Stomach (tissue), 8 donors: ENCODE measurements at regions not wholly inside any gene's neighbourhood (a gene's known extent, or its start where the extent isn't known, plus 50 kb on each side); places are given as distances from the start of the nearest gene placed in this dataset.

Experiments
- DNase-seq, 2 donors: peaks; one replicate each; pipeline versions ENCODE4 v3.0.0 to v3.0.0-alpha.2; 2013 to 2019
- H3K27ac ChIP-seq, 5 donors: fragments of 200-600 bp in 4 of 5; sonication (generic) in 4 of 5; one replicate each; pipeline ENCODE4 v1.5.1; 2013 to 2019; ENCODE audit warnings: mild to moderate bottlenecking in 1 of 5, moderate library complexity in 1 of 5
- H3K27me3 ChIP-seq, 3 donors: fragments of 200-600 bp; sonication (generic); one replicate each; pipeline ENCODE4 v1.5.1; 2017 to 2019; ENCODE audit warnings: mixed run types in 1 of 3
- H3K36me3 ChIP-seq, 4 donors: fragments of 200-600 bp; sonication (generic); 1 replicate in 3 of 4; 2 replicates in 1 of 4; pipeline ENCODE4 v1.5.1; 2016 to 2019
- H3K4me1 ChIP-seq, 4 donors: fragments of 200-600 bp; sonication (generic); one replicate each; pipeline ENCODE4 v1.5.1; 2016 to 2019
- H3K4me3 ChIP-seq, 4 donors: fragments of 200-600 bp; sonication (generic) in 3 of 4; one replicate each; pipeline ENCODE4 v1.5.1; 2016 to 2019; ENCODE audit warnings: mild to moderate bottlenecking in 1 of 4
- H3K9me3 ChIP-seq, 4 donors: fragments of 200-600 bp; sonication (generic); one replicate each; pipeline ENCODE4 v1.5.1; 2016 to 2019
- CTCF ChIP-seq, 7 experiments: fragments of 450-650 bp in 4 of 7; fragments of 200-600 bp in 3 of 7; sonication (generic) in 3 of 7; IDR thresholded peaks; one replicate each; pipeline ENCODE4 v1.5.1; 2016 to 2019; ENCODE audit warnings: antibody characterized with exemption in 7 of 7, control low read depth in 2 of 7, mild to moderate bottlenecking in 1 of 7
- EP300 ChIP-seq: sonication (generic); formaldehyde crosslinking; IDR thresholded peaks from one replicate; pipeline ENCODE4 v1.6.1; 2017; ENCODE audit warnings: antibody characterized with exemption
- POLR2A ChIP-seq, 4 donors: fragments of 450-650 bp; IDR thresholded peaks; one replicate each; pipeline ENCODE4 v1.6.1; 2016; ENCODE audit warnings: antibody characterized with exemption in 4 of 4, control low read depth in 2 of 4, mild to moderate bottlenecking in 1 of 4, moderate library complexity in 1 of 4
- POLR2AphosphoS5 ChIP-seq, 3 donors: sonication (generic); formaldehyde crosslinking; IDR thresholded peaks; one replicate each; pipeline ENCODE4 v1.6.1; 2016; ENCODE audit warnings: antibody characterized with exemption in 3 of 3
- WGBS, 5 donors: extraction: QIAGEN DNeasy Blood & Tissue Kit in 3 of 5; methylation state at CpG; one replicate each; pipeline versions ENCODE4 v1.1.5 to v1.1.7; 2013 to 2018; 5-methylcytosine and 5-hydroxymethylcytosine counted together
- intact Hi-C: fragments of 100-400 bp; cut with DNase I; formaldehyde crosslinking; loops from one replicate; pipeline ENCODE4 v1.15.1; 2023; ENCODE audit warnings: low total_unique reads
- donor health status: healthy with polysubstance abuse.
- donor health status: Bipolar disorder and iron deficiency.
- donor health status: healthy.

- H3K4me3 ChIP-seq: no peak overlapping the region
- WGBS, 5 donors: 67 to 75% (median 75%) methylated on average over 7 of the region's 7 CpGs
- no peaks in the 10 kb centered on the region for H3K9me3 ChIP-seq
- peaks cover 0 to 23% (median 20%) of the 10 kb centered on the region in 3 donors for H3K27me3 ChIP-seq
- H3K36me3 ChIP-seq: no peaks in the 10 kb centered on the region
- peaks cover 10 to 57% (median 35%) of the 10 kb centered on the region in 4 donors for H3K4me1 ChIP-seq
- no peak for TF ChIP-seq POLR2AphosphoS5 (IDR thresholded peaks at IDR 0.05)
- no peak for TF ChIP-seq EP300
- no peak for TF ChIP-seq CTCF (IDR thresholded peaks at IDR 0.05)
- TF ChIP-seq POLR2A (IDR thresholded peaks at IDR 0.05): no peak
- H3K27ac ChIP-seq: no peak overlapping the region
- intact Hi-C loops: loop anchor here (10.0 kb wide), 1 partner anchor 87 kb away; the partner anchor contains the start of gene SIRPA
- no peak for DNase-seq
These were observed 87.8 kb upstream of the SIRPA start for GRCh38 chr20:1807394-1807793.

- no peak for TF ChIP-seq POLR2AphosphoS5 (IDR thresholded peaks at IDR 0.05)
- no peak for TF ChIP-seq POLR2A (IDR thresholded peaks at IDR 0.05)
- TF ChIP-seq CTCF (IDR thresholded peaks at IDR 0.05): no peak
- TF ChIP-seq EP300: no peak
- Histone ChIP-seq H3K4me1 (peaks cover 10 to 57% (median 33%) of the 10 kb centered on the region in 4 donors), H3K9me3 (no peaks in the 10 kb centered on the region), H3K27me3 (peaks cover 0 to 31% (median 29%) of the 10 kb centered on the region in 3 donors), H3K4me3 (no peak overlapping the region), H3K27ac (no peak overlapping the region), H3K36me3 (no peaks in the 10 kb centered on the region)
- no peak for DNase-seq
- WGBS, 5 donors: 88 to 95% (median 92%) methylated on average over 7 of the region's 7 CpGs
- intact Hi-C loops: loop anchor here (10.0 kb wide), 1 partner anchor 88 kb away; the partner anchor contains the start of gene SIRPA
These were observed 88.8 kb upstream of the SIRPA start for GRCh38 chr20:1806456-1806855.

- intact Hi-C loops: loop anchor here (10.0 kb wide), 1 partner anchor 89 kb away; the partner anchor contains the start of gene SIRPA
These were observed 89.4 kb upstream of the SIRPA start for GRCh38 chr20:1805816-1806215.

GRCh38 chr20:1805161-1805581, 90.0 kb upstream of the SIRPA start:
- intact Hi-C loops: loop anchor here (10.0 kb wide), 1 partner anchor 90 kb away; the partner anchor contains the start of gene SIRPA
- Histone ChIP-seq H3K9me3 (no peaks in the 10 kb centered on the region), H3K27ac (peak overlapping the region in 2 of 5 donors; percentile 75 to 86)

More at GRCh38 chr20:1805816-1806215, 89.4 kb upstream of the SIRPA start:
- 68 to 78% (median 77%) methylated on average over 4 of the region's 4 CpGs for WGBS, 5 donors
- TF ChIP-seq POLR2AphosphoS5 (IDR thresholded peaks at IDR 0.05) (no peak), EP300 (no peak), POLR2A (IDR thresholded peaks at IDR 0.05) (no peak), CTCF (IDR thresholded peaks at IDR 0.05) (no peak)
- no peak for DNase-seq
- Histone ChIP-seq H3K9me3 (no peaks in the 10 kb centered on the region), H3K27me3 (peaks cover 0 to 35% (median 35%) of the 10 kb centered on the region in 3 donors), H3K4me3 (no peak overlapping the region), H3K4me1 (peaks cover 10 to 54% (median 26%) of the 10 kb centered on the region in 4 donors), H3K36me3 (no peaks in the 10 kb centered on the region), H3K27ac (no peak overlapping the region)

More at GRCh38 chr20:1805161-1805581, 90.0 kb upstream of the SIRPA start:
- Histone ChIP-seq H3K27me3 (peaks cover 0 to 42% (median 35%) of the 10 kb centered on the region in 3 donors), H3K4me3 (no peak overlapping the region), H3K4me1 (peaks cover 10 to 48% (median 24%) of the 10 kb centered on the region in 4 donors), H3K36me3 (no peaks in the 10 kb centered on the region)
- DNase-seq: no peak
- WGBS, 5 donors: 83 to 88% (median 85%) methylated on average over 4 of the region's 4 CpGs
- TF ChIP-seq CTCF (IDR thresholded peaks at IDR 0.05) (no peak), POLR2AphosphoS5 (IDR thresholded peaks at IDR 0.05) (no peak), EP300 (no peak), POLR2A (IDR thresholded peaks at IDR 0.05) (no peak)
